PFSK-1 (cell line): ENCODE measurements at regions not wholly inside any gene's neighbourhood (a gene's known extent, or its start where the extent isn't known, plus 50 kb on each side); places are given as distances from the start of the nearest gene placed in this dataset.

Experiments
- FOXP2 ChIP-seq: optimal IDR thresholded peaks from 2 replicates; pipeline ENCODE3; 2011; ENCODE audit warnings: borderline replicate concordance, control low read depth, inconsistent platforms; ENCODE audit not compliant: insufficient read depth; ENCODE audit errors: extremely low read length, extremely low read depth
- POLR2AphosphoS5 ChIP-seq: IDR thresholded peaks from 2 replicates; pipeline ENCODE4 v1.6.1; 2012; ENCODE audit warnings: low read depth, mild to moderate bottlenecking, control low read depth, low read length, moderate library complexity
- SIN3A ChIP-seq: IDR thresholded peaks from 2 replicates; pipeline ENCODE4 v1.6.1; 2012; ENCODE audit warnings: mild to moderate bottlenecking, low read length, moderate library complexity, borderline replicate concordance; ENCODE audit not compliant: insufficient read depth
- TAF1 ChIP-seq: IDR thresholded peaks from 2 replicates; pipeline ENCODE4 v1.6.1; 2012; ENCODE audit warnings: low read length, control low read depth, borderline replicate concordance; ENCODE audit not compliant: insufficient read depth
- TF ChIP-seq, protein P1 (sequence below), 2 experiments: IDR thresholded peaks; 2 replicates each; pipeline versions ENCODE4 v1.6.1 to v1.8.0; 2011 to 2012; ENCODE audit warnings: low read depth in 2 of 2, low read length in 2 of 2, control low read depth in 1 of 2, inconsistent platforms in 1 of 2, mild to moderate bottlenecking in 1 of 2, moderate library complexity in 1 of 2; ENCODE audit not compliant: insufficient read depth in 1 of 2

DNA sequence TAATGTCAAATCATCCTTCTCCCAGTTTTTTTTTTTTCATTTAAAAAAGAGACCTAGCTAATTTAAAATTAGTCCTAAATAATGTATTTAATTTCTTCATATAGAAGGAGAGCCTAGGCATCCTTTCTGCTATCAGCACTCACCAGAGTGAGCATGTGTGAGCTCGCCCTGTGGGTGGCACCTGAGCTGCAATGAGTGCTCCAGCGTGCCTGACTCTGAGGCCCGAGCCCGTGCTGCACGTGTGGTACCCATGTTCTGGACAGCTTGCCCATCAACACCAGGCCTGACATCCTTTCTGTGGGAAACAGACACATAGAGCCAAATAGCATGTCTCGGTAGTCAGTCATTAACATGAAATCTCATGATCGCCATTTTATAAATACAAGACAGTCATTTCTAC is 381.4 kb downstream of the DTWD2 start:
- TF ChIP-seq POLR2AphosphoS5, result no peak
- TF ChIP-seq TAF1, result no peak
- no peak for TF ChIP-seq SIN3A
- TF ChIP-seq, protein P1, sequence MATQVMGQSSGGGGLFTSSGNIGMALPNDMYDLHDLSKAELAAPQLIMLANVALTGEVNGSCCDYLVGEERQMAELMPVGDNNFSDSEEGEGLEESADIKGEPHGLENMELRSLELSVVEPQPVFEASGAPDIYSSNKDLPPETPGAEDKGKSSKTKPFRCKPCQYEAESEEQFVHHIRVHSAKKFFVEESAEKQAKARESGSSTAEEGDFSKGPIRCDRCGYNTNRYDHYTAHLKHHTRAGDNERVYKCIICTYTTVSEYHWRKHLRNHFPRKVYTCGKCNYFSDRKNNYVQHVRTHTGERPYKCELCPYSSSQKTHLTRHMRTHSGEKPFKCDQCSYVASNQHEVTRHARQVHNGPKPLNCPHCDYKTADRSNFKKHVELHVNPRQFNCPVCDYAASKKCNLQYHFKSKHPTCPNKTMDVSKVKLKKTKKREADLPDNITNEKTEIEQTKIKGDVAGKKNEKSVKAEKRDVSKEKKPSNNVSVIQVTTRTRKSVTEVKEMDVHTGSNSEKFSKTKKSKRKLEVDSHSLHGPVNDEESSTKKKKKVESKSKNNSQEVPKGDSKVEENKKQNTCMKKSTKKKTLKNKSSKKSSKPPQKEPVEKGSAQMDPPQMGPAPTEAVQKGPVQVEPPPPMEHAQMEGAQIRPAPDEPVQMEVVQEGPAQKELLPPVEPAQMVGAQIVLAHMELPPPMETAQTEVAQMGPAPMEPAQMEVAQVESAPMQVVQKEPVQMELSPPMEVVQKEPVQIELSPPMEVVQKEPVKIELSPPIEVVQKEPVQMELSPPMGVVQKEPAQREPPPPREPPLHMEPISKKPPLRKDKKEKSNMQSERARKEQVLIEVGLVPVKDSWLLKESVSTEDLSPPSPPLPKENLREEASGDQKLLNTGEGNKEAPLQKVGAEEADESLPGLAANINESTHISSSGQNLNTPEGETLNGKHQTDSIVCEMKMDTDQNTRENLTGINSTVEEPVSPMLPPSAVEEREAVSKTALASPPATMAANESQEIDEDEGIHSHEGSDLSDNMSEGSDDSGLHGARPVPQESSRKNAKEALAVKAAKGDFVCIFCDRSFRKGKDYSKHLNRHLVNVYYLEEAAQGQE (IDR thresholded peaks at IDR 0.05; ENCODE audit: insufficient read depth in 1 of 2, low read depth in 2 of 2, low read length in 2 of 2), result no peak
- TF ChIP-seq FOXP2, result no peak

DNA sequence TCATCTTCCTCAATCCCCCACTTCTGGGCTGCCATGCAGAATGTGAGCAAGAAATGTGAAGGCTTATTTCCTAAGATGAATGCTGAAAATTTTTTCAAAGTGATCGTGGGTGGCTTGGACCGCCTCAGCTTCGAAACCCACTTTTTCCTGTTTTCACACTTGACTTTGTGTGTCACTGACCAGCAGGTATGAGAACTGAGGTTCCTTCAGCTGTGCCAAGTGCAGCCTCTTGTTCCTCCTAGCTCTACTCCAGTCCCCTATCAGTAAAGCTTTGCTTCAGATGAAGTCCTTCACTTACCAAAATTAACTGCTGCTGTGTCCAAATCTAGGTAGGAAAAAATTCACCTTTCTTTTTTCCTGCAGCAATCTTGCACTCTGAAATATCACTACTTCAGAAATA is 382.6 kb downstream of the DTWD2 start:
- TF ChIP-seq POLR2AphosphoS5 (no peak), FOXP2 (no peak), TAF1 (no peak), SIN3A (no peak)
- TF ChIP-seq, protein P1 (IDR thresholded peaks at IDR 0.05; ENCODE audit: insufficient read depth in 1 of 2, low read depth in 2 of 2, low read length in 2 of 2), result no peak

DNA sequence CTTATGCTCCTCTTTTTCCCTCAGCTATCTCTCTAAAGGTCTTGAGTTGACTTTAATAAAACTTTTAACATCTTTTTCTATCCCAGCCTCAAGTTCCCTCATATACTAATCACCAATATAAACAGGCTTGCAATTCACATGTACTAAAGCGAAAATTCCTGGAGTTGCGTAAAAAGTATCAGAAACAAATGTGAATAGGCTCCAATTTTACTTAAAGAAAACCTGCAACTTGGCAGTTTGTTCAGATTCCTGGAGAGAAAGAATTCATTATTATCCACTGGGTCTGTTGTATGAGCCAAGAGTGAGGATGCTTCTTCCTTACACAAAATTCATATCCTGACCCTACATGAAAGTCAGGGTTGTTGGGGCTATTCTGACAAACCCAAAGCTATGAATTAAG is 384.2 kb downstream of the DTWD2 start:
- TF ChIP-seq SIN3A, result no peak
- TF ChIP-seq TAF1, result no peak
- no peak for TF ChIP-seq FOXP2

DNA sequence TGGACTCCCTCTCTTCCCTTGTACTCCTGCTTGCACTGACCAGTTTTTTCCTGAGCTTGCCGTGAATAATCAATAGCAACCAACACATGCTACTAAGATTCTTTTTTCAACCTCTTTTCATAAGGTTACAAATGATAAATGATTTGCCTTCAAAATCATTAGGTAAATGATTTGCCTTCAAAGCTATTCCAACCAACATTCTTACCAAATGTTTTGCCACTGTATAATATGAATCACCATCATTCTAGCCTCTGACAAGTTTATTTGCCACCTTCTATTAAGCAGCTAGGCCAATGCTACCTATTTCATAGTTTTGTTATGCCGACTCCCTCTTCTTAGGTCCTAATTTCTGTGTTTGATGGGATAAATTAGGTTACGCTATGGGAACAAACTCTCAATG is 385.1 kb downstream of the DTWD2 start:
- TF ChIP-seq SIN3A, result no peak

DNA sequence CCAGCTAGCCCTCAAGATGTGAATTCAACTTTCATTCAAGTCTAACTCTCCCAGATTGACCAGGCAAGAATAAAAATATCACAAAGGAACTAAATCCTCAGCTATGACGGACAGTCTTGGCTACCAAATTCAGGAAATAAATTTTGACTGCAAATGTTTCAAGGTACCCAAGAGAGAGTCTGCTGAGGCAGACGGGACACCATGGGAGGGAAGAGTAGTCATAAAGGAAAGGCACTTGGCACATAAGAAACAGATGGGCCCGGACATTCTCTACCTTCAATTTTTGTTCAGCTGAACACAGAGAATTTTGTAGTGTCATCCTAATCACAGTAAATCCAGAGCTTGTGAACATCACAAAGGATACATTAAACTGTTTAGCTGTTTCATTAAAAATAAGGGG is 390.0 kb downstream of the DTWD2 start:
- TF ChIP-seq, protein P1 (IDR thresholded peaks at IDR 0.05; ENCODE audit: insufficient read depth in 1 of 2, low read depth in 2 of 2, low read length in 2 of 2), result no peak
- TF ChIP-seq FOXP2 (no peak), SIN3A (no peak), POLR2AphosphoS5 (no peak), TAF1 (no peak)

DNA sequence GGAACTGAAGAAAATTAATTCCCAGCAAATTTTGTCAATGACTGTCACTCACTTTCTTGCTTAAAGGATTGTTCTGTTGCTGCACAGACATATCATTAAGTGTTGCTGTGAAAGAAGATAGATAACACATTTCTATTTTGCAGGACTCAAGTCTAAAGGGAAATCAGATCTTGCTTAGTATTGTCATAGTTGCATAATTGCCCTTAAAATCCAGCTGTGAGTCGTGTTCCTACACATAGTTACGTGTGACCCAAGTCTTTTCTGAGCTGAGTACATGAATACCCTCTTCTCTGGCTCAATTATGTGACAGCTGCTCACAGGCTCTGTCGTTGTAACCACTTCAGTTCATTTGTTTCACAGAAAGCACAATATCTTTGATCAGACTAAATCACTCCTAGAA is 390.8 kb downstream of the DTWD2 start:
- TF ChIP-seq TAF1, result no peak
- no peak for TF ChIP-seq SIN3A
- TF ChIP-seq, protein P1 (IDR thresholded peaks at IDR 0.05; ENCODE audit: insufficient read depth in 1 of 2, low read depth in 2 of 2, low read length in 2 of 2), result no peak
- TF ChIP-seq POLR2AphosphoS5, result no peak
- TF ChIP-seq FOXP2, result no peak

DNA sequence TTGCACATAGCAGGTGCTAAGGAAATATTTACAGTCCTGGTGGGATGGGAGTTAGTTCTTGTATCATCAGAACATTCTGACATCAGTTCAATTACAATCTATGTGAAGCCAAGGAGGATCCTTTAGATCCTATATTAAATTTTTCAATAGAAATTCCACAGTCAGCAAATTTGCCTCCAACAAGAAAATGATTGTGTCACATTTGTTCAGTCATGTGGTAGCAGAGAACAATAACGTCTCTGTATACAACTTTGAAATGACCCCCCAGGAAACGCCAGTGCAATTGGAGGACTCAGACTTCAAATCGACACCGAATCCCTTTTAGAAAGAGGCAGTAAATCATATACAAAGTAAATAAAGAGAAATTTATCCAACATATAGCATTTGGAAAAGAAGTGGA is 392.1 kb downstream of the DTWD2 start:
- no peak for TF ChIP-seq FOXP2
- TF ChIP-seq TAF1, result no peak
- TF ChIP-seq SIN3A, result no peak
- TF ChIP-seq POLR2AphosphoS5, result no peak
- TF ChIP-seq, protein P1 (IDR thresholded peaks at IDR 0.05; ENCODE audit: insufficient read depth in 1 of 2, low read depth in 2 of 2, low read length in 2 of 2), result no peak
